Nephron progenitor cell (in vitro differentiated cells): ENCODE measurements at regions not wholly inside any gene's neighbourhood (a gene's known extent, or its start where the extent isn't known, plus 50 kb on each side); places are given as distances from the start of the nearest gene placed in this dataset.

Experiments used
- DNase-seq: peaks from one replicate; pipeline ENCODE4 v3.0.0; 2021
- H3K27ac Mint-ChIP-seq: 2 replicates; pipeline ENCODE4 v1.8.0; 2021; ENCODE audit warnings: mild to moderate bottlenecking, moderate library complexity, mixed read lengths
- H3K27me3 Mint-ChIP-seq: 2 replicates; pipeline ENCODE4 v1.8.0; 2021; ENCODE audit warnings: mild to moderate bottlenecking, low read depth, mixed read lengths; ENCODE audit not compliant: poor library complexity
- H3K36me3 Mint-ChIP-seq: 2 replicates; pipeline ENCODE4 v1.8.0; 2021; ENCODE audit warnings: low read depth, mixed read lengths
- H3K4me1 Mint-ChIP-seq: 2 replicates; pipeline ENCODE4 v1.8.0; 2021; ENCODE audit warnings: mixed read lengths
- H3K4me3 Mint-ChIP-seq: 2 replicates; pipeline ENCODE4 v1.8.0; 2021; ENCODE audit warnings: mild to moderate bottlenecking, moderate library complexity, mixed read lengths
- H3K9me3 Mint-ChIP-seq: 2 replicates; pipeline ENCODE4 v1.8.0; 2021; ENCODE audit warnings: mild to moderate bottlenecking, moderate library complexity, mixed read lengths
- CTCF ChIP-seq: fragments of 200-600 bp; sonication (generic); IDR thresholded peaks from 2 replicates; pipeline ENCODE4 v1.5.0; 2021; ENCODE audit warnings: antibody characterized with exemption

GRCh38 chr1:242847390-242847993, 323.0 kb upstream of the PLD5 start:
- H3K4me1 Mint-ChIP-seq, result no peaks in the 10 kb centered on the region
- no peak overlapping the region for H3K27ac Mint-ChIP-seq
- no peak for TF ChIP-seq CTCF
- H3K36me3 Mint-ChIP-seq, result no peaks in the 10 kb centered on the region
- H3K4me3 Mint-ChIP-seq, result no peak overlapping the region
- peak; percentile 34 for DNase-seq
- H3K9me3 Mint-ChIP-seq, result peaks cover 18% of the 10 kb centered on the region
- peaks cover 3% of the 10 kb centered on the region for H3K27me3 Mint-ChIP-seq

GRCh38 chr1:242842094-242842493, 317.6 kb upstream of the PLD5 start:
- Mint-ChIP-seq H3K27me3 (peaks cover 3% of the 10 kb centered on the region), H3K4me3 (no peak overlapping the region), H3K4me1 (peaks cover 4% of the 10 kb centered on the region), H3K9me3 (peaks cover 12% of the 10 kb centered on the region), H3K27ac (no peak overlapping the region), H3K36me3 (no peaks in the 10 kb centered on the region)
- no peak for DNase-seq
- no peak for TF ChIP-seq CTCF

GRCh38 chr1:242839101-242839500, 314.6 kb upstream of the PLD5 start:
- no peak for DNase-seq
- peaks cover 8% of the 10 kb centered on the region for H3K9me3 Mint-ChIP-seq
- H3K27ac Mint-ChIP-seq, result no peak overlapping the region
- H3K4me3 Mint-ChIP-seq, result no peak overlapping the region
- peaks cover under 1% of the 10 kb centered on the region for H3K27me3 Mint-ChIP-seq
- H3K36me3 Mint-ChIP-seq, result no peaks in the 10 kb centered on the region
- peaks cover 4% of the 10 kb centered on the region for H3K4me1 Mint-ChIP-seq
- no peak for TF ChIP-seq CTCF

- Mint-ChIP-seq H3K27me3 (peaks cover 4% of the 10 kb centered on the region), H3K27ac (no peak overlapping the region), H3K9me3 (no peaks in the 10 kb centered on the region), H3K36me3 (no peaks in the 10 kb centered on the region), H3K4me1 (no peaks in the 10 kb centered on the region), H3K4me3 (no peak overlapping the region)
- DNase-seq, result peak; percentile 4
- no peak for TF ChIP-seq CTCF
These were observed 311.9 kb upstream of the PLD5 start for GRCh38 chr1:242836423-242836822.

GRCh38 chr1:242828828-242829227, 304.3 kb upstream of the PLD5 start:
- no peak for DNase-seq
- H3K27me3 Mint-ChIP-seq, result peaks cover 11% of the 10 kb centered on the region
- H3K4me3 Mint-ChIP-seq, result no peak overlapping the region
- H3K27ac Mint-ChIP-seq, result no peak overlapping the region
- TF ChIP-seq CTCF, result no peak
- no peaks in the 10 kb centered on the region for H3K36me3 Mint-ChIP-seq
- no peaks in the 10 kb centered on the region for H3K4me1 Mint-ChIP-seq
- no peaks in the 10 kb centered on the region for H3K9me3 Mint-ChIP-seq

GRCh38 chr1:242828199-242828598, 303.7 kb upstream of the PLD5 start:
- no peaks in the 10 kb centered on the region for H3K4me1 Mint-ChIP-seq
- no peak overlapping the region for H3K4me3 Mint-ChIP-seq
- H3K36me3 Mint-ChIP-seq, result no peaks in the 10 kb centered on the region
- TF ChIP-seq CTCF, result no peak
- DNase-seq, result no peak
- peaks cover 11% of the 10 kb centered on the region for H3K27me3 Mint-ChIP-seq
- H3K9me3 Mint-ChIP-seq, result no peaks in the 10 kb centered on the region
- H3K27ac Mint-ChIP-seq, result no peak overlapping the region
